Liver (tissue), 3 donors: ENCODE measurements at regions not wholly inside any gene's neighbourhood (a gene's known extent, or its start where the extent isn't known, plus 50 kb on each side); places are given as distances from the start of the nearest gene placed in this dataset.

ENCODE experiments used
- CTCF ChIP-seq: fragments of 150-350 bp; IDR thresholded peaks from 2 replicates; pipeline ENCODE4 v1.5.1; 2017; ENCODE audit warnings: improper control_type of control experiment, low read depth, low read length; ENCODE audit not compliant: missing input control
- EGR1 ChIP-seq, 2 donors: IDR thresholded peaks; 2 replicates each; pipeline ENCODE4 v1.6.1; 2016 to 2018; ENCODE audit warnings: antibody characterized with exemption in 2 of 2, low read depth in 2 of 2
- FOXA1 ChIP-seq: IDR thresholded peaks from 2 replicates; pipeline ENCODE4 v1.6.1; 2016; ENCODE audit warnings: antibody characterized with exemption
- GABPA ChIP-seq, 2 donors: IDR thresholded peaks in 1 of 2; conservative IDR thresholded peaks in 1 of 2; 2 replicates each; pipeline ENCODE4 v1.6.1; 2016; ENCODE audit warnings: antibody characterized with exemption in 2 of 2, mild to moderate bottlenecking in 1 of 2, moderate library complexity in 1 of 2
- MAX ChIP-seq: IDR thresholded peaks from 2 replicates; pipeline ENCODE4 v1.6.1; 2016; ENCODE audit warnings: antibody characterized with exemption
- TAF1 ChIP-seq: conservative IDR thresholded peaks from 2 replicates; pipeline ENCODE4 v1.6.1; 2016; ENCODE audit warnings: antibody characterized with exemption, mild to moderate bottlenecking
- YY1 ChIP-seq: IDR thresholded peaks from 2 replicates; pipeline ENCODE4 v1.6.1; 2016; ENCODE audit warnings: antibody characterized with exemption, mild to moderate bottlenecking
- TF ChIP-seq, protein P1 (sequence below): IDR thresholded peaks from 2 replicates; pipeline ENCODE4 v1.6.1; 2016; ENCODE audit warnings: antibody characterized with exemption, mild to moderate bottlenecking
- TF ChIP-seq, protein P2 (sequence below): IDR thresholded peaks from 2 replicates; pipeline ENCODE4 v1.6.1; 2016; ENCODE audit warnings: antibody characterized with exemption
- donor health status: healthy.
- donor health status: healthy.

DNA sequence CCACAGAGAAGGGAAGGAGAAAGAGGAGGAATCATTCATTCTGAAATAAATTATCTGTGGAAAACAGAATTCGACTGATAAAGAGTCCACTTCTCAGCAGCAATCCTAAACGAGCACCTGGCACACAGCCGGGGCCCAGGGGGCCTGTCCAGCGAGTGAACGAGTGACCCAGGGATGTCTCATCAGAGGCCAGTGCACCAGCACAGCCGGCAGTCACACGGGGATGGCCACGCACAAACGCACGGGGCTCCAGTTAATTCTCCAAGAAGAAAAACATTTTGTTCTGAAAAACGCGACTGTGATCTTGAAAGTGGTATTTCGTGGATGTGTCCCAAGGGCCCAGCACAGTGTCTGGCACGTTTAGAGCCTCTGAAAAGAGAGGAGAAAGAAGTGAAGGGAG is 154.6 kb downstream of the BRD1 start:
- no peak for TF ChIP-seq EGR1 (IDR thresholded peaks at IDR 0.05; ENCODE audit: low read depth in 2 of 2)
- no peak for TF ChIP-seq CTCF
- TF ChIP-seq, protein P1, sequence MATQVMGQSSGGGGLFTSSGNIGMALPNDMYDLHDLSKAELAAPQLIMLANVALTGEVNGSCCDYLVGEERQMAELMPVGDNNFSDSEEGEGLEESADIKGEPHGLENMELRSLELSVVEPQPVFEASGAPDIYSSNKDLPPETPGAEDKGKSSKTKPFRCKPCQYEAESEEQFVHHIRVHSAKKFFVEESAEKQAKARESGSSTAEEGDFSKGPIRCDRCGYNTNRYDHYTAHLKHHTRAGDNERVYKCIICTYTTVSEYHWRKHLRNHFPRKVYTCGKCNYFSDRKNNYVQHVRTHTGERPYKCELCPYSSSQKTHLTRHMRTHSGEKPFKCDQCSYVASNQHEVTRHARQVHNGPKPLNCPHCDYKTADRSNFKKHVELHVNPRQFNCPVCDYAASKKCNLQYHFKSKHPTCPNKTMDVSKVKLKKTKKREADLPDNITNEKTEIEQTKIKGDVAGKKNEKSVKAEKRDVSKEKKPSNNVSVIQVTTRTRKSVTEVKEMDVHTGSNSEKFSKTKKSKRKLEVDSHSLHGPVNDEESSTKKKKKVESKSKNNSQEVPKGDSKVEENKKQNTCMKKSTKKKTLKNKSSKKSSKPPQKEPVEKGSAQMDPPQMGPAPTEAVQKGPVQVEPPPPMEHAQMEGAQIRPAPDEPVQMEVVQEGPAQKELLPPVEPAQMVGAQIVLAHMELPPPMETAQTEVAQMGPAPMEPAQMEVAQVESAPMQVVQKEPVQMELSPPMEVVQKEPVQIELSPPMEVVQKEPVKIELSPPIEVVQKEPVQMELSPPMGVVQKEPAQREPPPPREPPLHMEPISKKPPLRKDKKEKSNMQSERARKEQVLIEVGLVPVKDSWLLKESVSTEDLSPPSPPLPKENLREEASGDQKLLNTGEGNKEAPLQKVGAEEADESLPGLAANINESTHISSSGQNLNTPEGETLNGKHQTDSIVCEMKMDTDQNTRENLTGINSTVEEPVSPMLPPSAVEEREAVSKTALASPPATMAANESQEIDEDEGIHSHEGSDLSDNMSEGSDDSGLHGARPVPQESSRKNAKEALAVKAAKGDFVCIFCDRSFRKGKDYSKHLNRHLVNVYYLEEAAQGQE, result no peak
- no peak for TF ChIP-seq MAX
- TF ChIP-seq, protein P2, sequence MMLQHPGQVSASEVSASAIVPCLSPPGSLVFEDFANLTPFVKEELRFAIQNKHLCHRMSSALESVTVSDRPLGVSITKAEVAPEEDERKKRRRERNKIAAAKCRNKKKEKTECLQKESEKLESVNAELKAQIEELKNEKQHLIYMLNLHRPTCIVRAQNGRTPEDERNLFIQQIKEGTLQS, result no peak
- no peak for TF ChIP-seq TAF1
- TF ChIP-seq YY1, result no peak
- TF ChIP-seq GABPA (IDR thresholded peaks at IDR 0.05 in 1 of 2, conservative IDR thresholded peaks at IDR 0.05 in 1 of 2), result no peak
- no peak for TF ChIP-seq FOXA1
